Kidney capillary endothelial cell (primary cell): ENCODE measurements at regions not wholly inside any gene's neighbourhood (a gene's known extent, or its start where the extent isn't known, plus 50 kb on each side); places are given as distances from the start of the nearest gene placed in this dataset.

ENCODE experiments used
- DNase-seq: peaks from one replicate; pipeline ENCODE4 v3.0.0-alpha.2; 2018; ENCODE audit warnings: low spot score

DNA sequence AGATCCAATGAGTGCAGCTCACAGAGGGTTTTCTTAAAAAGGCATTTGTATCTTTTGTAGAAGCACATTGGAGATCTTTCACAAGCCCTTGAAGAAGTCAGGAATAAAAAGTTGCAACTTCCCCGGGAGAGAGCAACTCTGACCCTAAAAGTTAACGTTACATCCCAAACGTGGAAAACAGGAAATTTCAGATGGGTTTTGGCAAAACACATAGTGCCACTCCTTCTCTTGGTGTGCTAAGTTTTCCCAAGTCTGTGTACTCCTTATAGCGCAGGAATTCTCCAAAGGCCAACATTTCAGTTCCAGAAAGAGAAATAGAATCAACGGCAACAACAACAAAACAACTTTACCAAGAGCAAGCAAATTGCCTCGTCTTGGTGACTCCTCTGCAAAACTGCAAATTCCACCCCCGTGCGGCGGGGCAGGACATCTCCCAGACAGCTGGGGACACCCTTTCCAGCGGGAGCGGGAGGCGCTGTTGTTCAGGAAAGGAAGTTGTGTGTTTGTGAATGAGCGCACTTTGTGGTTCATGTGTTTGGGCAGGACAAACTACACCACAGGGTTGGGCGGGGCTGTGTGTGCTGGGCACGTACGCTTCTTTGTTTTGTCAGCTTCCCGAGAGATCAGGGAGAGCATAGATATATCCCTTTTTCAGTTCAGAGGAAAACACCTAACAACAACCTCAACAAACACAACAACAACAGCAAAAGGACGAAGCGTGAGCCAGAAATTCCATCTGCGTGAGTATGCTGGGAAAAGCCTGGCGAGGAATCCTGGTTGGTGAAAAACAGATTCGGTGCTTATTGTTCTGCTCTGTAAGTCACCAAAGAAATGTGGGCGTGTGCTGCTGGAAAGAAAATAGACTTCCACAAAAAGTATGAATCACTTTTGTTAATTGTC is 294.7 kb upstream of the PITRM1 start:
- DNase-seq: peak; percentile 99

DNA sequence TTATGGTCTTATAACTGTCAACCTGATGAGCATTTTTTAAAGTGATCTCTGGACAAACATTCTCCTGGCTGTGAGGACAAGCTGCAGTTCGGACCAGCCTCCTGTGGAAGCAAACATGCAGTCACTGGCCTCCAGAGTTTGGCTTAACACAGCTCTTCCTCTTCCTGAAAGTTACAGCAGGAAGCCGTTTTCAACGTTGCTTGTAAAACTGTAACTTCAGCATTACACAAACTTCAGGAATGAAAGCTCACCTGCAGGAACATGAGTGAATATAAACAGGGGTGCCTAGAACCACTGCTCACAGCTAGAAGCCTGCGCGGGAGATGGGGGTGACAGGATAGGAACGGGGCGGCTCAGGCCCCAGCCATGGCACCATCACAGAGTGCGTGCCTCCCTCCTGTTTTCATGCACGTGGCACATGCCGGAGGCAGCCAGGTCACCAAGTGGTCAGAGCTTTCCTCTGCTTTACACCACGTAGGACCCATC is 292.9 kb upstream of the PITRM1 start:
- DNase-seq: peak; percentile 36

GRCh38 chr10:3464760-3465405 is 292.3 kb upstream of the PITRM1 start:
- DNase-seq: no peak

DNA sequence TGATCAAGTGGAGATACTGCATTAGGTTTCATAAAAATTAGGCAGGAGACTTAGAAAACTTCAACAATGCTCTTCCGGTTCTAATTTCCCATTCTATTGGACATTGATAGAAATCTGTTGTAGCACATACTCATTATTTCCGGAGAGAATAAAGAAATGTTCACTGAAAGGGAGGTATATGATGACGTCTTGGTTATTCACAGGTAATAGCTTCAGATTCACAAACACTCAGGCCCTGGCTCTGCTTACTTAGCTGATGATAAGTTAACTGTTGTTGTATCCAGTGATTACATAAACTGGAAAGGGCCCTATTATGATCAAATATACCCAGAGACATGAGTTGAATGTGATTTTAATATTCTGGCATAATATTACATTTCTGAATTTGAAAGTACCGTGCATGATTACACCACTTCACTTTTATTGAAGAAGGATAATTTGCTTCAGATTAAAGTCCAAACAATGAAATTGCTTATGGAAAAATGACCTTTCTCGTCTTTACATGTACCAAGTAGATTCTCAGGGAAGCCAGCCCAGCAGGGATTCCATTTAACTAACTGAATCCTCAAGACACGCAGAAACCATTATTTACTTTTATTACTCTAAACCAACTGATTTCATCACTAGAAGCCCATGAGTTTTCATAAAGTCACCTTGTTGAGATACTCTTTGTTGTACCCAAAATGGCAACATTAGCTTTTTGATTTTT is 288.0 kb upstream of the PITRM1 start:
- DNase-seq: no peak

DNA sequence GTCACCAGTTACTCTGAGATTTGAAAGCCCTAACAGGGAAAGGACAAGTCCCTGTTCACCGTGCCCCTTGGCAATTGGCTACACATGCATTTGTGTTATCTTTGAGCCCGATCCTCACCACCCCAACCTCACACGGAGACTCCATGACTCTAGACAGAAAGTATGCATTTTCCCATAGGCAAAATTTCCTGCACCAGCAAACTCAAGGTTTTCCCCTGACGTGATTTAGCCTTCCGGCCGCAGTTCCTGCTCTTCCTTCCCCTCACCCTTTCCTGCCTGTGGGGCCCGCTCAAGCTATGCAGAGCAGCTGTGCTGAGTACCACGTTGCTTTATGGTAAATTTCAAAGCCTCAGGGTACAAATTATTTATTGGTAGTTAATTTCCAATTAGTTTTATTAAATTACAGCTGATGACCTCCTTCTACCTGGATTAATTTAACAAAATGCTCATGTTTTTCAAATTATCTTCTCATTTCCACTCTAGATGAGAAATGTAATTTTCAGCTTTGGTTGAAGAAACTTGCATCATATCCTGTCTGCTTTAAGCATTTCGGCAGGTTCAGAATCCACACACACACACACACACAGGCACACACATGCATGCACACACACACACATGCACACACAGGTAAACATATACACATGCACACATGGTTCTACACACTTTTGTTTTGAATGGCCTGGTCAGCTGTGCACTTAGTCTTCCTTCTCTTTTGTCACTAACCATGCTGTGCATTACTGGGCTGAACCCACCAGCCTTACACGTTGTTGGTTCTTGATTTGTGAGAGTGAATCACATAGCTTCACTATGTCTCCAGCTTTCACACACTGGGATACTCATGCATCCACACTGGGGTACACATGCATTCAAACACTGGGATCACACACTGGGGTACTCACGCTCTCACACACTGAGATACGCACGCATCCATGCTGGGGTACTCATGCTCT is 283.1 kb upstream of the PITRM1 start:
- peak; percentile 94 for DNase-seq

DNA sequence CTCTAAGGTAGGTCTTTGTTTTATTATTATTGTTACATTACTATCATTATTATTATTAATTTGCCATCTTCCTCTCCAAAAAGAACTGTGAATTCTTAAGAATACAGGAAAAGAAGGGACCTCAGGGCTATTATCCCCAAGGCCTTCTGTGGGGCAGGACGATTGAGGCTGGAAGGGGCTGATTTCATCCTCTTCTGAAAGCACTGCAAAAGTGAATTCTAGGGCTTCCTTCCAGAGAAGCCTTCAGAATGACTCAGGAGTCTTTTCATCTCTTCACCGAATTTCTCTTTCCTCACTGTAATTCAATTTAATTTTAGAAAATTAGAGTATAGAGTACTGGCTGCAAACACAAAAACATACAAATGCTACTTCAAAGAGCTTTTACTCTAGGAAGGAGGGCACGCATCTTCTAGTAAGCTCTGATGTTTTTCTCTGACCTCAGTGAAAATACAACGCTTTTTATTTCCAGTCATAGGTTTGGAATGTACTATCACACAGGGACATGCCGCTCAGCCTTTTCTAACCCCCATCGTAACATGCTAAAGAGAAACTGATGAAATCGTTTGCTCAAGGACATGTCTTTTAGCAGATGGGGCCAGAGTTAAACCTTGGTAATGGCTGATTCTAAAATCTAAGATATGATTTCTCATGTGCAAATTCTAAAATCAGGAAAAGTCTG is 280.2 kb upstream of the PITRM1 start:
- peak; percentile 77 for DNase-seq

- DNase-seq: peak; percentile 86
These were observed 279.6 kb upstream of the PITRM1 start for GRCh38 chr10:3452173-3452626.

DNA sequence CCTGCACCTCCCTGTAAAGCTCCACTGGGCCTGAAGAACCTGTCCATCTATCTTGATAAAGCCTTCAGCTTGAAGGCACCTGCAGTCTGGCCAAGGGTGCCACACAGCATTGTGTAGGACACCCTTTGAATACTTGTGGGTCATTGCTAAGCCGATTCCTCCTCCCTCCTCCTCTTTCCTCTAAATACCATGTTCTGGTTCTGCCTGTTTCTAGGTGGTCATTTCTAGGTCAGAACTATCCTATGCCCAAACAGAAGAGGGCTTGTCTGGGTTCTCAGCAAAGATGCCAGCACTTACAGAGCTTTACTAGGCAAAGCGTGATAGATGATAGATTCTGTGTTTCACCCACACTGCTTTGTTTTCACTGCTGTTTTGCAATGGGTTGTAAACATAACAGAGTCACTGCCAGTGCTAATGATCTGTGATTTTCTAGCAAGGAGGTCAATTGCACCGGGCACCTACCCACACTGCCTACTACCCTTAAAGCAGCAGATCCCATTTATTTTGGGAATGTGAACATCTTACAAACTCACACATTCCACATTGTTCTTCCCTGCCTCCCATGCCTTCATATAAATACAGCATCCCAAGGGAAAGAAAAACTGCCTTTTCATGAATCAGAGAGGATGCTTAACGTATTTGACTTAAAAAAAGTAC is 279.1 kb upstream of the PITRM1 start:
- no peak for DNase-seq

DNA sequence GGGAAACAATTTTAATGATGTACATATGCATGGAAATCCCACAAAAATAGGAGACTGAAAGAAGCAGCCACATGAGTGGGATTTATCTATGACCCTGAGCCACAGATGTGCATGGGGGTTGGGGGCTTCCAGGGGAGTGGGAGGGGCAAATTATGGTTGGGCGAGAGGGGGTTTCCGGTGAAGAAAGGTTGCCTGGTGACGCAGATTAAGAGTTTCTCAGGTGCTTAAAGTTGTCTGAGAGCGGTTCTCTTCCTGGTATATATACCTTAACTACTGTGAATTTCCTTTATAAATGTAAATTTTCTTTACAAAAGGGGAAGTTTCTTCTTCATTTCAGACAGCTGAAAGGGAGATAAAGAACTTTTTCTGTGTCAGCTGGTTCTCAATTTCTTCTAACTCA is 273.6 kb upstream of the PITRM1 start:
- no peak for DNase-seq

DNA sequence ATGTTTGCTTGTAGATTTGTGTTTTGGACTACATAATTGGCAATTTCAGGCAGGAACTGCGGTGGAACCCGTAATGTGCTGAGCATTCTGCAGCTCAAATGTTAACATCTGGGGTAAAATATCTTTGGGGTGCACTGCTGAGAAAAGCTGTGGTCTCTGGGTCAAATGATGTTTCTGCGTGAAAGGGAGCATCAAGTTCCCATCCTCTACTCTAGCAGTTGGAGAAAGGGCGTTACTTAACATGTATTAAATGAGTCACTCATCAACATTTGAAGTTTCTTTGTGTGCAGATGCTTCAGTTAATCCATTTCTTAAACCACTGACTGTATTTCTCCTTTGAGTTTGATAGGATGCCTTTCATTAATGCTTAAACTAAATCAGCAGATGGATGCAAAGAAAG is 273.1 kb upstream of the PITRM1 start:
- DNase-seq: no peak

DNA sequence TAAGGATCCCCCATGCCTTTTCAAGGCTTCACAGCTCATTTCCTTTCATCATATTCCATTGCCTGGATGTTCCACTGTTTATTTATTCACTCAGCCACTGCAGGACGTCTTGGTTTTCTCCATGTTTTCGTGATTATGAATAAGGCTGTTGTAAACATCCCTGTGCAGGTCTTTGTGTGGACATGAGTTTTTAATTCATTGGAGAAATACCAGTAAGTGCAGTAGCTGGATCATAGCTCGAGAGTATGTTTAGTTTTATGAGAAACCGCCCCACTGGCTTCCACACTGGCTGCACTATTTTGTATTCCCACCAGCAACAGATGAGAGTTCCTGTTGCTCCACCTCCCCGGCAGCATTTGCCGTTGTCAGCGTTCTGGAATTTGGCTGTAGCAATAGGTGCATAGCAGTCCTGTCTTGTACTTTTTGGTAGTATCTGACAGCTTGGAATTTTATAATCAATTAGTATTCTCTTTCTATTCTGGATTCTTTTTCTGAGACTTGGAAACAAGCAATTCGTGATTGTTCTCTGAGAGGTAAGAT is 269.9 kb upstream of the PITRM1 start:
- no peak for DNase-seq

- DNase-seq: no peak
These were observed 266.6 kb upstream of the PITRM1 start for GRCh38 chr10:3439183-3439582.

DNA sequence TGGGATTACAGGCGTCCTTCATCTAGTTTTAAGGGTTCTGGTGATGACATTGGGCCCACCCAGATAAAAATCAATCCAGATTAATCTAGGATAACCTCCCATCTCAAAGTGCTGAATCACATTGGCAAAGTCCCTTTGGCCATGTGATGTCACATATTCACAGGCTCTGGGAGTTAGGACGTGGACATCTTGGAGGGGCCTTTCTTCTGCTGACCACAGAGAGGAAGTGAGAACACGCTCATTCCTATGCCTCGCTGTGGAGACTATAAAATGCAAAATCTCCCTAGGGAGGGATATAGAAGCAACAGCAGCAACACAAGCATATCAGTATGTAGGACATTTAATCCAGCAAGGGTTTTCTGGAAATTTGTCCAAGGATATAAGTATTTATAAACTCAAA is 266.0 kb upstream of the PITRM1 start:
- no peak for DNase-seq

DNA sequence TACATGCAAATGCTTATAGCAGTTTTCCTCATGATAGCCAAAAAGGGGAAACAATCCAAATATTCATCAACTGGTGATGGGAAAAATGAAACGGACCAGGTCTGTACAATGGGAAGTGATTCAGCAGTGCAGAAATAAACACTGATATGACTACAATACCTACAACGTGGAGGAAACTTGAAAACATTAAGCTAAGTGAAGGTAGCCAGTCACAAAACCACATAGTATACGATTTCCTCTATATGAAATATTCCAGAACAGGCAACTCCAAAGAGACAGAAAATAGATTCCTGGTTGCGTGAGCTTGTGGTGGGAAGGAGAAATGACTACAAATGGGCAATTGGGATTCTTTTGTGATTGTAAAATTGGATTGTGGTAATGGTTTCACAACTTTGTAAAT is 263.1 kb upstream of the PITRM1 start:
- peak; percentile 87 for DNase-seq

DNA sequence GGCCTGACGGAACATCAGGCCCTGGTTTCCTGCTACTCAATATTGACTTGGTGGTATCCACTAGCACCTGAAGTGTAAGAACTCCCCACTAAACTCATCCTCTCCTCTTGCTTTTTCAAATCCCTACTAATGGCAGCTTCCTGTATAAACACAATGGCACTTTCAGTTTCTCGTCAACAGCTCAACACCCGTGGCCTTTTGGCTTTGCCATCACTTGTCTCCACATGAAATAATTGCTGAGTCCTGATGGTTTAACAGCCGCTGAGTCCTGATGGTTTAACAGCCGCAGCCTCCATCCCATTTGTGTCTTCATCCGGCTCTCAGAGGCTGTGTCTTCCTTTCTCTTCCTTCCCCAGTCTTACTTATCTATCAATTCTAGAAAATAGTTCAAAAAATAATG is 261.4 kb upstream of the PITRM1 start:
- no peak for DNase-seq

- peak; percentile 49 for DNase-seq
These were observed 260.5 kb upstream of the PITRM1 start for GRCh38 chr10:3433131-3433530.

- DNase-seq: no peak
These were observed 259.7 kb upstream of the PITRM1 start for GRCh38 chr10:3432081-3432825.

- no peak for DNase-seq
These were observed 257.9 kb upstream of the PITRM1 start for GRCh38 chr10:3430501-3430900.

DNA sequence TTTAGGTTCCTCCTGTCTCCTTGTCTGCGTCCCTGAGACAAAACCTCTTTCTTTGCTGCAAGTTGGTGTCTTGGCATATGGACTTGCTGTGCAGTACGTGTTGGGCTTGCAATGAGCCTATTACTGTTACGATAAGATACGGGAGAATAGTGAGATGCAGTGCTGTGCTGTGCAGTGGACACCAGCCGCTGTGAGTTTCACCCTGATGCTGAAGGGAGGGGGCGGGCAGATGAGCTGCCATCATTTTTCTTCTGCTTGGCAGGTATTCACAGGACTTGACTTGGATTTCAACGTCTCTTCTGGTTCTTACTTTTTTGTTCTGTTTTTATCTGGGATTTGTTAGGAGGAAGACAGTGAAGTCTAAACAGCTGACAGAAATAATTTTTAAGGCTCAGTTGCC is 257.1 kb upstream of the PITRM1 start:
- DNase-seq: no peak
